ENCODE measurements at regions not wholly inside any gene's neighbourhood (a gene's known extent, or its start where the extent isn't known, plus 50 kb on each side); places are given as distances from the start of the nearest gene placed in this dataset.

GRCh38 chr13:73833325-73834070 lies 300.7 kb downstream of the KLF12 start:
- intact Hi-C loops (cut with micrococcal nuclease), result loop anchor here in 1 of 2 donors (10.0 kb wide), 1 partner anchor 1381 kb away; no protein-coding TSS in a partner anchor
- H3K4me1 Mint-ChIP-seq, result no peaks in the 10 kb centered on the region
- no peaks in the 10 kb centered on the region for H3K9me3 ChIP-seq (replicated peaks in 1 of 2; ENCODE audit: control insufficient read depth in 1 of 2, insufficient read depth in 1 of 2, low read length in 2 of 2)
- H3K27ac ChIP-seq (ENCODE audit: low read depth in 1 of 2, low read length in 2 of 2), result no peak overlapping the region
- no peaks in the 10 kb centered on the region for H3K27me3 ChIP-seq (ENCODE audit: control insufficient read depth in 2 of 2, insufficient read depth in 2 of 2, low read length in 2 of 2)
- no peak overlapping the region for H3K4me3 ChIP-seq (replicated peaks in 1 of 3; ENCODE audit: low read depth in 2 of 3, low read length in 3 of 3)
- no CpG with 5 or more reads among the region's 7 CpGs for WGBS (ENCODE audit: insufficient coverage)
- no peaks in the 10 kb centered on the region for H3K4me1 ChIP-seq (ENCODE audit: control insufficient read depth in 1 of 2, insufficient read depth in 2 of 2, low read length in 2 of 2)
- DNase-seq, result no peak
- no peak overlapping the region for H3K4me2 ChIP-seq (replicated peaks; ENCODE audit: extremely low read depth, low read length, poor library complexity, severe bottlenecking)
- TF ChIP-seq CTCF (IDR thresholded peaks at IDR 0.05), result no peak
- no peaks in the 10 kb centered on the region for H3K36me3 ChIP-seq (replicated peaks in 1 of 2; ENCODE audit: control insufficient read depth in 1 of 2, insufficient read depth in 2 of 2, low read length in 2 of 2)
- H3K4me3 Mint-ChIP-seq, result no peak overlapping the region
- no peaks in the 10 kb centered on the region for H4K20me1 ChIP-seq (ENCODE audit: insufficient read depth, low read length)
- H3K79me2 ChIP-seq (ENCODE audit: insufficient read depth, low read length), result no peaks in the 10 kb centered on the region
- H3K9me3 Mint-ChIP-seq, result no peaks in the 10 kb centered on the region
- no peaks in the 10 kb centered on the region for H3K27me3 Mint-ChIP-seq (ENCODE audit: low read depth in 3 of 3)
- H3K36me3 Mint-ChIP-seq, result no peaks in the 10 kb centered on the region
- H3K9ac ChIP-seq (ENCODE audit: insufficient read depth, low read length, poor library complexity, severe bottlenecking), result no peak overlapping the region
- H3K27ac Mint-ChIP-seq, result no peak overlapping the region
- no peak overlapping the region for H2AFZ ChIP-seq (ENCODE audit: insufficient read depth, low read depth, low read length, poor library complexity, severe bottlenecking)

- no CpG with 5 or more reads among the region's 3 CpGs for WGBS (ENCODE audit: insufficient coverage)
- Mint-ChIP-seq H3K4me1 (no peaks in the 10 kb centered on the region), H3K36me3 (no peaks in the 10 kb centered on the region), H3K4me3 (no peak overlapping the region), H3K9me3 (peaks cover 0 to 3% (median 0%) of the 10 kb centered on the region in 7 donors), H3K27ac (no peak overlapping the region), H3K27me3 (ENCODE audit: low read depth in 3 of 3) (no peaks in the 10 kb centered on the region)
- H4K20me1 ChIP-seq (ENCODE audit: insufficient read depth, low read length), result no peaks in the 10 kb centered on the region
- no peaks in the 10 kb centered on the region for H3K9me3 ChIP-seq (replicated peaks in 1 of 2; ENCODE audit: control insufficient read depth in 1 of 2, insufficient read depth in 1 of 2, low read length in 2 of 2)
- no peak overlapping the region for H3K27ac ChIP-seq (ENCODE audit: low read depth in 1 of 2, low read length in 2 of 2)
- intact Hi-C loops (cut with micrococcal nuclease), result loop anchor here in 1 of 2 donors (10.0 kb wide), 1 partner anchor 1382 kb away; no protein-coding TSS in a partner anchor
- no peak for TF ChIP-seq CTCF (IDR thresholded peaks at IDR 0.05)
- no peak overlapping the region for H3K4me2 ChIP-seq (replicated peaks; ENCODE audit: extremely low read depth, low read length, poor library complexity, severe bottlenecking)
- no peaks in the 10 kb centered on the region for H3K4me1 ChIP-seq (ENCODE audit: control insufficient read depth in 1 of 2, insufficient read depth in 2 of 2, low read length in 2 of 2)
- no peaks in the 10 kb centered on the region for H3K36me3 ChIP-seq (replicated peaks in 1 of 2; ENCODE audit: control insufficient read depth in 1 of 2, insufficient read depth in 2 of 2, low read length in 2 of 2)
- no peak overlapping the region for H3K9ac ChIP-seq (ENCODE audit: insufficient read depth, low read length, poor library complexity, severe bottlenecking)
- H3K79me2 ChIP-seq (ENCODE audit: insufficient read depth, low read length), result no peaks in the 10 kb centered on the region
- no peaks in the 10 kb centered on the region for H3K27me3 ChIP-seq (ENCODE audit: control insufficient read depth in 2 of 2, insufficient read depth in 2 of 2, low read length in 2 of 2)
- no peak for DNase-seq
- no peak overlapping the region for H3K4me3 ChIP-seq (replicated peaks in 1 of 3; ENCODE audit: low read depth in 2 of 3, low read length in 3 of 3)
- H2AFZ ChIP-seq (ENCODE audit: insufficient read depth, low read depth, low read length, poor library complexity, severe bottlenecking), result no peak overlapping the region
Observed at GRCh38 chr13:73832825-73833224, 301.4 kb downstream of the KLF12 start.

All from CD14-positive monocyte (primary cell).